Kidney epithelial cell (primary cell): ENCODE measurements at regions not wholly inside any gene's neighbourhood (a gene's known extent, or its start where the extent isn't known, plus 50 kb on each side); places are given as distances from the start of the nearest gene placed in this dataset.

ENCODE experiments used
- DNase-seq: peaks from one replicate; pipeline ENCODE4 v3.0.0-alpha.2; 2010; ENCODE audit warnings: low read depth
- H3K27me3 ChIP-seq: 2 replicates; pipeline ENCODE4 v1.6.0; 2011; ENCODE audit warnings: low read length; ENCODE audit not compliant: control insufficient read depth, insufficient read depth
- H3K36me3 ChIP-seq: 2 replicates; pipeline ENCODE4 v1.5.1; 2011; ENCODE audit warnings: low read length; ENCODE audit not compliant: control insufficient read depth, insufficient read depth
- H3K4me3 ChIP-seq: 2 replicates; pipeline ENCODE4 v1.5.1; 2011; ENCODE audit warnings: low read depth, mild to moderate bottlenecking, control low read depth, low read length
- CTCF ChIP-seq: IDR thresholded peaks from 2 replicates; pipeline ENCODE4 v1.5.1; 2011; ENCODE audit warnings: mild to moderate bottlenecking, moderate library complexity, low read length, control low read depth, inconsistent platforms; ENCODE audit not compliant: insufficient read depth, poor library complexity, severe bottlenecking

- TF ChIP-seq CTCF, result no peak
- H3K36me3 ChIP-seq, result no peaks in the 10 kb centered on the region
- H3K4me3 ChIP-seq, result no peak overlapping the region
- no peaks in the 10 kb centered on the region for H3K27me3 ChIP-seq
- no peak for DNase-seq
Measured at GRCh38 chr11:71186806-71187205, 65.6 kb downstream of the SHANK2 start.

DNA sequence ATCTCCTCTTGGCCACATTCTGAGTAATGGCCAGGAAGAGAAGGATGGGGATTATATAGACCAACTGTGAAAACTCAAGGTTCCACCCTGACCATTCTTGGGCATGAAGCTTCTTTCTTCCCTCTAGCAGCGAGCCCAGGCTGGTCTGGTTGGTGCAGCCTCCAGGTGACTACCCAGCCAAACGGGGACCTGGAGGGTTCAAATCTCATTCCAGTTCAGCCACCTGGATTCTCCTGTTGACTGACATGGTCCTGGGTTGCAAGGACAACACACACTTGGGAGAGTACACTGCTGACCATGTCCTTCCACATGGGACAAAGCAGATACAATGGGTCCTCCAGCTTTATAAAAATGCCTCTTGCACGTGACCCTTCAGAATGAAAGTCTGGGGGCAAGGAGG, 67.0 kb downstream of the SHANK2 start:
- no peak for DNase-seq
- Histone ChIP-seq H3K36me3 (no peaks in the 10 kb centered on the region), H3K4me3 (no peak overlapping the region), H3K27me3 (no peaks in the 10 kb centered on the region)
- TF ChIP-seq CTCF, result no peak

- DNase-seq, result no peak
- no peaks in the 10 kb centered on the region for H3K27me3 ChIP-seq
- H3K4me3 ChIP-seq, result no peak overlapping the region
- no peak for TF ChIP-seq CTCF
- H3K36me3 ChIP-seq, result no peaks in the 10 kb centered on the region
Measured at GRCh38 chr11:71184421-71185210, 67.8 kb downstream of the SHANK2 start.

DNA sequence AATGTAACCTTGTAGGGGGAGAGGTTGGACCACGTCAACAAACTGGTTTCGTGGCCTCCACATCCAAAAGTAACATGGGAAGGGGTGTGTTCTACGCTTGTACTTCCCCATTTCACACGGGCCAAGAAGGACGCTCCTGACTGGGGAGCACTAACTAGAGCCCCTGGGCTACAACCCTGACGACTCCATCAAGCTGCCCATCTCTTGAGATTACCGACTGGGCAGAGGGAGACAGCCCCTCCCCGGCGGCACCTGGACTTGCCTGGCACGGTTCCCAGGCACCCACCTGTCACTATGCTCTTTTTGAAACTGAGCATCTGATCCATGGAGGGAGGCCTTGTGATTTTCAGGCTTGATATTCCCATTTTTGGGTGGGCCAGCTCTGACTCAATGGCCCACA, 68.5 kb downstream of the SHANK2 start:
- H3K27me3 ChIP-seq, result no peaks in the 10 kb centered on the region
- H3K4me3 ChIP-seq, result no peak overlapping the region
- no peaks in the 10 kb centered on the region for H3K36me3 ChIP-seq
- no peak for TF ChIP-seq CTCF
- no peak for DNase-seq

GRCh38 chr11:71182791-71183677, 69.3 kb downstream of the SHANK2 start:
- no peaks in the 10 kb centered on the region for H3K27me3 ChIP-seq
- no peak overlapping the region for H3K4me3 ChIP-seq
- H3K36me3 ChIP-seq, result no peaks in the 10 kb centered on the region
- no peak for DNase-seq
- TF ChIP-seq CTCF, result no peak

DNA sequence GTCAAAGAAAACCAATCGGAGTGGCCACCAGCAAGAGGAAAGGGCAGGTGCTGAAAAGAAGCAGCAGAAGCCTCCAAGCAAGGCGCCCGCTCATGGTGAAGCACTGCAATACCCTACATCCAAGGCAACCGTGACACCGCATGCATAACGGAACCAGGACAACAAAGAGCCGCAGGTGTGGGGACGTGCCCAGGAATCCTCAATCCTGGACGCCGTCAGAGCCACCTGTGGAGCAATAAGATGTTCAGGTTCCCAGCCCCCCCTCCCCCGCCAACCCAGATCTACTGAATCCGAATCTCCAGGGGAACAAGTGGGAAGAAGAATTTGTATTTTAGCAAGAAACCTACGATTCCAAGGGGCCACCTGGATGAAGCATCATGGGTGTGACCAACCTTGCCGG, 70.8 kb downstream of the SHANK2 start:
- no peak for DNase-seq
- TF ChIP-seq CTCF, result no peak
- no peaks in the 10 kb centered on the region for H3K27me3 ChIP-seq
- H3K4me3 ChIP-seq, result no peak overlapping the region
- no peaks in the 10 kb centered on the region for H3K36me3 ChIP-seq
